HG03575 (cell line): ENCODE measurements at regions not wholly inside any gene's neighbourhood (a gene's known extent, or its start where the extent isn't known, plus 50 kb on each side); places are given as distances from the start of the nearest gene placed in this dataset.

Source experiments
- ATAC-seq: cut with Tn5 transposase; IDR thresholded peaks from one replicate; pipeline ENCODE4 v1.9.1; 2021; ENCODE audit not compliant: unreplicated experiment, insufficient number of reproducible peaks, low FRiP score; ENCODE audit errors: extremely low read depth

GRCh38 chr10:63886281-63887022, 365.3 kb downstream of the REEP3 start:
- ATAC-seq = no peak

GRCh38 chr10:63887023-63887589, 365.9 kb downstream of the REEP3 start:
- no peak for ATAC-seq

- ATAC-seq = no peak
Observed at GRCh38 chr10:63887600-63888370, 366.6 kb downstream of the REEP3 start.

GRCh38 chr10:63889803-63890202, 368.6 kb downstream of the REEP3 start:
- ATAC-seq = no peak

GRCh38 chr10:63896992-63897391, 375.8 kb downstream of the REEP3 start:
- ATAC-seq = no peak

GRCh38 chr10:63899673-63900300, 378.6 kb downstream of the REEP3 start:
- ATAC-seq = no peak

- no peak for ATAC-seq
Observed at GRCh38 chr10:63901228-63901627, 380.0 kb downstream of the REEP3 start.

GRCh38 chr10:63901881-63902280, 380.7 kb downstream of the REEP3 start:
- ATAC-seq = no peak

- no peak for ATAC-seq
Observed at GRCh38 chr10:63910806-63911205, 389.6 kb downstream of the REEP3 start.

GRCh38 chr10:63915240-63915639, 394.0 kb downstream of the REEP3 start:
- ATAC-seq = no peak

- no peak for ATAC-seq
Observed at GRCh38 chr10:63917363-63917762, 396.2 kb downstream of the REEP3 start.

GRCh38 chr10:63919575-63920279, 398.5 kb downstream of the REEP3 start:
- ATAC-seq = no peak

GRCh38 chr10:63920926-63921325, 399.7 kb downstream of the REEP3 start:
- ATAC-seq = no peak

GRCh38 chr10:63921908-63922467, 400.8 kb downstream of the REEP3 start:
- no peak for ATAC-seq

GRCh38 chr10:63922468-63923284, 401.5 kb downstream of the REEP3 start:
- ATAC-seq = no peak

GRCh38 chr10:63929831-63930467, 408.7 kb downstream of the REEP3 start:
- no peak for ATAC-seq

- no peak for ATAC-seq
Observed at GRCh38 chr10:63930584-63930983, 409.4 kb downstream of the REEP3 start.

- no peak for ATAC-seq
Observed at GRCh38 chr10:63935705-63936104, 414.5 kb downstream of the REEP3 start.
